Tibial artery (tissue), 4 donors: ENCODE measurements at regions not wholly inside any gene's neighbourhood (a gene's known extent, or its start where the extent isn't known, plus 50 kb on each side); places are given as distances from the start of the nearest gene placed in this dataset.

ENCODE experiments used
- DNase-seq, 2 donors: peaks; one replicate each; pipeline ENCODE4 v3.0.0-alpha.2; 2019
- H3K27ac ChIP-seq, 2 donors: fragments of 200-600 bp; sonication (generic) in 1 of 2; 1 replicate in 1 of 2; 2 replicates in 1 of 2; pipeline ENCODE4 v1.5.1; 2018 to 2019; ENCODE audit warnings: mild to moderate bottlenecking in 1 of 2
- H3K27me3 ChIP-seq, 2 donors: fragments of 200-600 bp; sonication (generic) in 1 of 2; one replicate each; pipeline versions ENCODE4 v1.5.1 to v1.6.0; 2016 to 2019
- H3K36me3 ChIP-seq, 3 donors: fragments of 200-600 bp; sonication (generic) in 2 of 3; one replicate each; pipeline ENCODE4 v1.5.1; 2016 to 2019; ENCODE audit warnings: mild to moderate bottlenecking in 2 of 3
- H3K4me1 ChIP-seq, 4 donors: fragments of 200-600 bp; sonication (generic) in 2 of 4; 1 replicate in 3 of 4; 2 replicates in 1 of 4; pipeline ENCODE4 v1.5.1; 2016 to 2019
- H3K4me3 ChIP-seq, 2 donors: fragments of 200-600 bp; sonication (generic) in 1 of 2; 1 replicate in 1 of 2; 2 replicates in 1 of 2; pipeline ENCODE4 v1.5.1; 2018 to 2019; ENCODE audit warnings: mild to moderate bottlenecking in 2 of 2
- H3K9me3 ChIP-seq, 3 donors: fragments of 200-600 bp; sonication (generic) in 1 of 3; one replicate each; pipeline ENCODE4 v1.5.1; 2016 to 2019
- CTCF ChIP-seq, 2 experiments: fragments of 200-600 bp in 1 of 2; fragments of 450-650 bp in 1 of 2; IDR thresholded peaks; one replicate each; pipeline ENCODE4 v1.5.1; 2017 to 2019; ENCODE audit warnings: antibody characterized with exemption in 2 of 2, mild to moderate bottlenecking in 1 of 2, moderate library complexity in 1 of 2
- intact Hi-C: fragments of 100-400 bp; cut with DNase I; formaldehyde crosslinking; loops from one replicate; pipeline ENCODE4 v1.15.0; 2023; ENCODE audit warnings: low total_unique reads

- Histone ChIP-seq H3K4me1 (peaks cover 0 to 6% (median 2%) of the 10 kb centered on the region in 4 donors), H3K27ac (no peak overlapping the region), H3K9me3 (no peaks in the 10 kb centered on the region), H3K36me3 (no peaks in the 10 kb centered on the region), H3K4me3 (no peak overlapping the region), H3K27me3 (peaks cover 0 to 6% of the 10 kb centered on the region in 2 donors)
- DNase-seq: no peak
- no peak for TF ChIP-seq CTCF (IDR thresholded peaks at IDR 0.05)
- intact Hi-C loops: no loop called here
These were observed 92.9 kb downstream of the SLC17A6 start for GRCh38 chr11:22431106-22431505.

- peaks cover 0 to 6% (median 2%) of the 10 kb centered on the region in 4 donors for H3K4me1 ChIP-seq
- no peaks in the 10 kb centered on the region for H3K9me3 ChIP-seq
- H3K4me3 ChIP-seq: no peak overlapping the region
- intact Hi-C loops: no loop called here
- H3K27me3 ChIP-seq: peaks cover 0 to 6% of the 10 kb centered on the region in 2 donors
- no peak for DNase-seq
- no peaks in the 10 kb centered on the region for H3K36me3 ChIP-seq
- no peak overlapping the region for H3K27ac ChIP-seq
- no peak for TF ChIP-seq CTCF (IDR thresholded peaks at IDR 0.05)
These were observed 92.5 kb downstream of the SLC17A6 start for GRCh38 chr11:22430639-22431038.

GRCh38 chr11:22430141-22430541 lies 92.0 kb downstream of the SLC17A6 start:
- Histone ChIP-seq H3K36me3 (no peaks in the 10 kb centered on the region), H3K27me3 (peaks cover 0 to 6% of the 10 kb centered on the region in 2 donors), H3K9me3 (no peaks in the 10 kb centered on the region), H3K4me1 (peaks cover 0 to 6% (median 2%) of the 10 kb centered on the region in 4 donors), H3K27ac (no peak overlapping the region), H3K4me3 (no peak overlapping the region)
- no peak for TF ChIP-seq CTCF (IDR thresholded peaks at IDR 0.05)
- DNase-seq: no peak
- intact Hi-C loops: no loop called here
